ENCODE measurements at regions not wholly inside any gene's neighbourhood (a gene's known extent, or its start where the extent isn't known, plus 50 kb on each side); places are given as distances from the start of the nearest gene placed in this dataset.

DNA sequence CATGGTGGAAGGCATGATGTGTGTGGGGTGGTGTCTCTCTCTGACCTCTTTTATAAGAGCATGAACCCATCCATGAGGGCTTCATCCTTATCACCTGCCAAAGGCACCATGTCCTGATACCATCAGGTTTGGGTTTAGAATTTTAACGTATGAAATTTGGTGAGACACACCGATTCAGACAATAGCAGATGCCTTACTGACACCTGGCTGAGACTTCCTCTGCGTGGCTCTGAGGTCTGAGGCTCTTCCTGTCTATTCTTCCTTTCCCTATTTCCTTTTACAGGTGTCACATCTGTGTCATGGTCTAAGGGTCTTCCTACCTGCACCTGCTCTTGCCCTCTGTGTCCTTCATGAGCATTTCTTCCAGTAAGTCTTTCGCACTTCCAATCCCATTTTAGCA lies 320.7 kb upstream of the CLNK start:
- Histone ChIP-seq H3K9me3 (no peaks in the 10 kb centered on the region), H3K27ac (no peak overlapping the region), H3K4me2 (no peak overlapping the region), H3K4me3 (no peak overlapping the region), H3K4me1 (no peaks in the 10 kb centered on the region)
- ATAC-seq: no peak
- ChIA-PET POLR2A (no interaction called here), CTCF (no interaction called here)
- 3% methylated on average over 4 of the region's 4 CpGs for WGBS (ENCODE audit: missing lambda C conversion rate)
- TF ChIP-seq CBX8 (IDR thresholded peaks at IDR 0.05) (no peak), HEYL (CRISPR knock-in tag; IDR thresholded peaks at IDR 0.05) (no peak), ZFP36 (IDR thresholded peaks at IDR 0.05; ENCODE audit: borderline replicate concordance, partially characterized antibody) (no peak), ZNF302 (CRISPR knock-in tag; IDR thresholded peaks at IDR 0.05) (no peak), EHF (CRISPR knock-in tag; IDR thresholded peaks at IDR 0.05) (no peak), FOSL2 (IDR thresholded peaks at IDR 0.05) (no peak), FOSL2 (CRISPR knock-in tag; IDR thresholded peaks at IDR 0.05) (no peak), HDAC2 (IDR thresholded peaks at IDR 0.05) (no peak), RFX5 (IDR thresholded peaks at IDR 0.05) (no peak)
- TF ChIP-seq, protein P1, sequence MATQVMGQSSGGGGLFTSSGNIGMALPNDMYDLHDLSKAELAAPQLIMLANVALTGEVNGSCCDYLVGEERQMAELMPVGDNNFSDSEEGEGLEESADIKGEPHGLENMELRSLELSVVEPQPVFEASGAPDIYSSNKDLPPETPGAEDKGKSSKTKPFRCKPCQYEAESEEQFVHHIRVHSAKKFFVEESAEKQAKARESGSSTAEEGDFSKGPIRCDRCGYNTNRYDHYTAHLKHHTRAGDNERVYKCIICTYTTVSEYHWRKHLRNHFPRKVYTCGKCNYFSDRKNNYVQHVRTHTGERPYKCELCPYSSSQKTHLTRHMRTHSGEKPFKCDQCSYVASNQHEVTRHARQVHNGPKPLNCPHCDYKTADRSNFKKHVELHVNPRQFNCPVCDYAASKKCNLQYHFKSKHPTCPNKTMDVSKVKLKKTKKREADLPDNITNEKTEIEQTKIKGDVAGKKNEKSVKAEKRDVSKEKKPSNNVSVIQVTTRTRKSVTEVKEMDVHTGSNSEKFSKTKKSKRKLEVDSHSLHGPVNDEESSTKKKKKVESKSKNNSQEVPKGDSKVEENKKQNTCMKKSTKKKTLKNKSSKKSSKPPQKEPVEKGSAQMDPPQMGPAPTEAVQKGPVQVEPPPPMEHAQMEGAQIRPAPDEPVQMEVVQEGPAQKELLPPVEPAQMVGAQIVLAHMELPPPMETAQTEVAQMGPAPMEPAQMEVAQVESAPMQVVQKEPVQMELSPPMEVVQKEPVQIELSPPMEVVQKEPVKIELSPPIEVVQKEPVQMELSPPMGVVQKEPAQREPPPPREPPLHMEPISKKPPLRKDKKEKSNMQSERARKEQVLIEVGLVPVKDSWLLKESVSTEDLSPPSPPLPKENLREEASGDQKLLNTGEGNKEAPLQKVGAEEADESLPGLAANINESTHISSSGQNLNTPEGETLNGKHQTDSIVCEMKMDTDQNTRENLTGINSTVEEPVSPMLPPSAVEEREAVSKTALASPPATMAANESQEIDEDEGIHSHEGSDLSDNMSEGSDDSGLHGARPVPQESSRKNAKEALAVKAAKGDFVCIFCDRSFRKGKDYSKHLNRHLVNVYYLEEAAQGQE (IDR thresholded peaks at IDR 0.05): no peak
- TF ChIP-seq, protein P2, sequence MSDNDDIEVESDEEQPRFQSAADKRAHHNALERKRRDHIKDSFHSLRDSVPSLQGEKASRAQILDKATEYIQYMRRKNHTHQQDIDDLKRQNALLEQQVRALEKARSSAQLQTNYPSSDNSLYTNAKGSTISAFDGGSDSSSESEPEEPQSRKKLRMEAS (IDR thresholded peaks at IDR 0.05): no peak
- TF ChIP-seq, protein P3, sequence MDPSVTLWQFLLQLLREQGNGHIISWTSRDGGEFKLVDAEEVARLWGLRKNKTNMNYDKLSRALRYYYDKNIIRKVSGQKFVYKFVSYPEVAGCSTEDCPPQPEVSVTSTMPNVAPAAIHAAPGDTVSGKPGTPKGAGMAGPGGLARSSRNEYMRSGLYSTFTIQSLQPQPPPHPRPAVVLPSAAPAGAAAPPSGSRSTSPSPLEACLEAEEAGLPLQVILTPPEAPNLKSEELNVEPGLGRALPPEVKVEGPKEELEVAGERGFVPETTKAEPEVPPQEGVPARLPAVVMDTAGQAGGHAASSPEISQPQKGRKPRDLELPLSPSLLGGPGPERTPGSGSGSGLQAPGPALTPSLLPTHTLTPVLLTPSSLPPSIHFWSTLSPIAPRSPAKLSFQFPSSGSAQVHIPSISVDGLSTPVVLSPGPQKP (IDR thresholded peaks at IDR 0.05; ENCODE audit: low read depth, low read length): no peak
- no peak for FAIRE-seq
- no peak for DNase-seq (ENCODE audit: low read depth in 1 of 2, low spot score in 1 of 2)

DNA sequence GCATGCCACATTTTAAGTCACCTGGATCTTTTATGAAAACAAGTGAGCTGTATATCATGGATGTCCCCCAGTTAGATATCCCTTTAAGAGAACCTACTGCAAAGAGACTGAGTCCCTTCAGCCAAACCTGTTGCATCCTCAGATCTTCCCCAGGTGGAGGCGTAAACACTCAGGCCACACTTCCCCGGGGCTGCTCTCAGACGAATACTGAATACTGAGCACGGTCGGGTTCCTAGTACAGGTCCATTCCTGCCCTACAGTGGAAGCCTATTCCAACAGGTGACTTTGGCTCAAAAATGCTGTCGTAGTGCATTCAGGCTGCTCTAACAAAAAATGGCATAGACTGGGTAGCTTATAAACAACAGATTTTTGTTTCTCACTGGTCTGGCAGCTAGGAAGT lies 320.2 kb upstream of the CLNK start:
- DNase-seq (ENCODE audit: low read depth in 1 of 2, low spot score in 1 of 2) (no peak), ATAC-seq (no peak), FAIRE-seq (no peak)
- no peak for TF ChIP-seq MAFK (IDR thresholded peaks at IDR 0.05; ENCODE audit: partially characterized antibody)
- no peak for TF ChIP-seq JUN (IDR thresholded peaks at IDR 0.05)
- no peak for TF ChIP-seq POLR2A (IDR thresholded peaks at IDR 0.05; ENCODE audit: low read length)
- TF ChIP-seq ESRRA (IDR thresholded peaks at IDR 0.05; ENCODE audit: borderline replicate concordance, low read length): no peak
- TF ChIP-seq, protein P2 (IDR thresholded peaks at IDR 0.05): no peak
- no peak for TF ChIP-seq EHMT2 (IDR thresholded peaks at IDR 0.05; ENCODE audit: low read depth)
- no peak for TF ChIP-seq ZC3H11A (IDR thresholded peaks at IDR 0.05)
- TF ChIP-seq, protein P4, sequence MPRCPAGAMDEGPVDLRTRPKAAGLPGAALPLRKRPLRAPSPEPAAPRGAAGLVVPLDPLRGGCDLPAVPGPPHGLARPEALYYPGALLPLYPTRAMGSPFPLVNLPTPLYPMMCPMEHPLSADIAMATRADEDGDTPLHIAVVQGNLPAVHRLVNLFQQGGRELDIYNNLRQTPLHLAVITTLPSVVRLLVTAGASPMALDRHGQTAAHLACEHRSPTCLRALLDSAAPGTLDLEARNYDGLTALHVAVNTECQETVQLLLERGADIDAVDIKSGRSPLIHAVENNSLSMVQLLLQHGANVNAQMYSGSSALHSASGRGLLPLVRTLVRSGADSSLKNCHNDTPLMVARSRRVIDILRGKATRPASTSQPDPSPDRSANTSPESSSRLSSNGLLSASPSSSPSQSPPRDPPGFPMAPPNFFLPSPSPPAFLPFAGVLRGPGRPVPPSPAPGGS (IDR thresholded peaks at IDR 0.05): no peak
- TF ChIP-seq, protein P5, sequence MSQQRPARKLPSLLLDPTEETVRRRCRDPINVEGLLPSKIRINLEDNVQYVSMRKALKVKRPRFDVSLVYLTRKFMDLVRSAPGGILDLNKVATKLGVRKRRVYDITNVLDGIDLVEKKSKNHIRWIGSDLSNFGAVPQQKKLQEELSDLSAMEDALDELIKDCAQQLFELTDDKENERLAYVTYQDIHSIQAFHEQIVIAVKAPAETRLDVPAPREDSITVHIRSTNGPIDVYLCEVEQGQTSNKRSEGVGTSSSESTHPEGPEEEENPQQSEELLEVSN (IDR thresholded peaks at IDR 0.05; ENCODE audit: borderline replicate concordance, low read depth): no peak
- TF ChIP-seq RFX5 (IDR thresholded peaks at IDR 0.05): no peak
- TF ChIP-seq FOSL2 (IDR thresholded peaks at IDR 0.05): no peak
- no peak for TF ChIP-seq FOSL2 (CRISPR knock-in tag; IDR thresholded peaks at IDR 0.05)
- TF ChIP-seq, protein P6, sequence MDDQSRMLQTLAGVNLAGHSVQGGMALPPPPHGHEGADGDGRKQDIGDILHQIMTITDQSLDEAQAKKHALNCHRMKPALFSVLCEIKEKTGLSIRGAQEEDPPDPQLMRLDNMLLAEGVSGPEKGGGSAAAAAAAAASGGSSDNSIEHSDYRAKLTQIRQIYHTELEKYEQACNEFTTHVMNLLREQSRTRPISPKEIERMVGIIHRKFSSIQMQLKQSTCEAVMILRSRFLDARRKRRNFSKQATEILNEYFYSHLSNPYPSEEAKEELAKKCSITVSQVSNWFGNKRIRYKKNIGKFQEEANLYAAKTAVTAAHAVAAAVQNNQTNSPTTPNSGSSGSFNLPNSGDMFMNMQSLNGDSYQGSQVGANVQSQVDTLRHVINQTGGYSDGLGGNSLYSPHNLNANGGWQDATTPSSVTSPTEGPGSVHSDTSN (IDR thresholded peaks at IDR 0.05): no peak
- TF ChIP-seq CEBPB (IDR thresholded peaks at IDR 0.05): no peak
- no peaks in the 10 kb centered on the region for H3K9me3 ChIP-seq
- no peaks in the 10 kb centered on the region for H3K4me1 ChIP-seq
- POLR2A ChIA-PET: no interaction called here
- WGBS (ENCODE audit: missing lambda C conversion rate): 0% methylated on average over 1 of the region's 6 CpGs
- no peak overlapping the region for H3K4me2 ChIP-seq
- CTCF ChIA-PET: no interaction called here
- H3K27ac ChIP-seq: no peak overlapping the region
- H3K4me3 ChIP-seq: no peak overlapping the region

Data from A549 (cell line).